ENCODE measurements at regions not wholly inside any gene's neighbourhood (a gene's known extent, or its start where the extent isn't known, plus 50 kb on each side); places are given as distances from the start of the nearest gene placed in this dataset.
A peak's percentile ranks its signal among the peaks of the same experiment; 100 is the strongest.

- H3K27ac ChIP-seq, result no peak overlapping the region
- TF ChIP-seq, protein P1, sequence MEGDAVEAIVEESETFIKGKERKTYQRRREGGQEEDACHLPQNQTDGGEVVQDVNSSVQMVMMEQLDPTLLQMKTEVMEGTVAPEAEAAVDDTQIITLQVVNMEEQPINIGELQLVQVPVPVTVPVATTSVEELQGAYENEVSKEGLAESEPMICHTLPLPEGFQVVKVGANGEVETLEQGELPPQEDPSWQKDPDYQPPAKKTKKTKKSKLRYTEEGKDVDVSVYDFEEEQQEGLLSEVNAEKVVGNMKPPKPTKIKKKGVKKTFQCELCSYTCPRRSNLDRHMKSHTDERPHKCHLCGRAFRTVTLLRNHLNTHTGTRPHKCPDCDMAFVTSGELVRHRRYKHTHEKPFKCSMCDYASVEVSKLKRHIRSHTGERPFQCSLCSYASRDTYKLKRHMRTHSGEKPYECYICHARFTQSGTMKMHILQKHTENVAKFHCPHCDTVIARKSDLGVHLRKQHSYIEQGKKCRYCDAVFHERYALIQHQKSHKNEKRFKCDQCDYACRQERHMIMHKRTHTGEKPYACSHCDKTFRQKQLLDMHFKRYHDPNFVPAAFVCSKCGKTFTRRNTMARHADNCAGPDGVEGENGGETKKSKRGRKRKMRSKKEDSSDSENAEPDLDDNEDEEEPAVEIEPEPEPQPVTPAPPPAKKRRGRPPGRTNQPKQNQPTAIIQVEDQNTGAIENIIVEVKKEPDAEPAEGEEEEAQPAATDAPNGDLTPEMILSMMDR (IDR thresholded peaks at IDR 0.05), result no peak
Observed at GRCh38 chr14:51323492-51323891, 83.4 kb downstream of the TMX1 start.

GRCh38 chr14:51327376-51327775, 87.3 kb downstream of the TMX1 start:
- no peak overlapping the region for H3K27ac ChIP-seq
- H3K4me3 ChIP-seq, result no peak overlapping the region
- TF ChIP-seq, protein P1 (IDR thresholded peaks at IDR 0.05), result no peak
- no peak for DNase-seq (ENCODE audit: low spot score)

More at GRCh38 chr14:51323492-51323891, 83.4 kb downstream of the TMX1 start:
- H3K4me3 ChIP-seq, result no peak overlapping the region
- DNase-seq (ENCODE audit: low spot score), result no peak

- no peak overlapping the region for H3K4me3 ChIP-seq
- TF ChIP-seq, protein P1 (IDR thresholded peaks at IDR 0.05), result no peak
- DNase-seq (ENCODE audit: low spot score), result no peak
- H3K27ac ChIP-seq, result peak overlapping the region in 1 of 2 donors; percentile 67
Observed at GRCh38 chr14:51328064-51328771, 88.2 kb downstream of the TMX1 start.

- no peak overlapping the region for H3K4me3 ChIP-seq
- no peak for DNase-seq (ENCODE audit: low spot score)
- TF ChIP-seq, protein P1 (IDR thresholded peaks at IDR 0.05), result no peak
- peak overlapping the region in 1 of 2 donors; percentile 67 for H3K27ac ChIP-seq
Observed at GRCh38 chr14:51328772-51329353, 88.8 kb downstream of the TMX1 start.

GRCh38 chr14:51331486-51332367, 91.7 kb downstream of the TMX1 start:
- TF ChIP-seq, protein P1 (IDR thresholded peaks at IDR 0.05), result no peak
- DNase-seq (ENCODE audit: low spot score), result no peak
- Histone ChIP-seq H3K4me3 (no peak overlapping the region), H3K27ac (no peak overlapping the region)

DNA sequence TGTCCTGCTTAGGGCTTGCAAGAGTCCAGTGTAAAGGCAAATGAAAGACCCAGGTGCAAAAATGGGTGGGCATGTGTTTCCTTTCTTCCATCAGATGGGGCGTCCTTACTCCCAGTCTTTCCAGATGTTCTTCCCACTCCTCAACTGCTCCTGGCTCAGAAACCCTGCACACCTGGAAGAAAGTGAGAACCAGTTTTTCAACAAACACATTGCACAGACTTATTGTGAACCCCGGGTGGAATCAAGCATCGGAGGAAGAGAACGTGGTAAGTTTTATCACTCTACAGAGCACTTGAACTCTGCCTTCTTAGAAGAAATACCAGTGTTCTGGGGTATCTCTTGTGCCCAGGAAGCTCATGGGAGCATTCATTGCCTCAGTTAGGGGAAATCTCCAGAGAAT, 93.3 kb downstream of the TMX1 start:
- Histone ChIP-seq H3K27ac (no peak overlapping the region), H3K4me3 (no peak overlapping the region)
- TF ChIP-seq, protein P1 (IDR thresholded peaks at IDR 0.05), result no peak
- DNase-seq (ENCODE audit: low spot score), result no peak

Data from coronary artery (tissue), 2 donors.